ENCODE measurements at regions not wholly inside any gene's neighbourhood (a gene's known extent, or its start where the extent isn't known, plus 50 kb on each side); places are given as distances from the start of the nearest gene placed in this dataset.

GRCh38 chr16:5979905-5980550 lies 882.4 kb upstream of the EEF2KMT start:
- DNase-seq (ENCODE audit: low read depth, low spot score) = no peak
- POLR2A ChIA-PET = no interaction called here
- CTCF ChIA-PET = no interaction called here
- TF ChIP-seq CTCF (IDR thresholded peaks at IDR 0.05; ENCODE audit: insufficient read depth, low read length, missing control alignments) = no peak
- no peak overlapping the region for H3K4me3 ChIP-seq (ENCODE audit: low read depth, low read length)

DNA sequence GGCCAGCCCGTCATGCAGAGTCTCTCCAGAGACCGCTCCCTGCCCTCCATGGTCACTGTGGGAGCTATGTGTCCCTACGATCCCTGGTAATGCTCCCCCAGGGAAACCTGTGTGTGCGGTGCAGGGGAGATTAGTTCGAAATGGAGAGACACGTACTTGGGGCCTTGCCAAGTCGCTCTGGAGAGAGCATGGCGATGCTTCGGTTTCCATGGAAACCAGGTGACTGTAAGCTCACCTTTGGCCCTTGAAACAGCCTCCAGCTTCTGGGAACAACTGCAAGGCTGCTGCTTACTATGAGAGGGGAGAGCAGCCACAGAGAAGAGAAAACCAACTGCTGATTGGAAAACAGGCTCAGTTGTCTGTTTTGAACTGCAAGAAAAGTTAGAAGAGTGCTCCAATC lies 879.7 kb upstream of the EEF2KMT start:
- ChIA-PET CTCF (no interaction called here), POLR2A (interaction anchor here (0.6 kb wide), 1 partner anchor 789 kb away, joined by 3 read pairs; no protein-coding TSS in a partner anchor)
- TF ChIP-seq CTCF (IDR thresholded peaks at IDR 0.05; ENCODE audit: insufficient read depth, low read length, missing control alignments) = no peak
- no peak for DNase-seq (ENCODE audit: low read depth, low spot score)
- no peak overlapping the region for H3K4me3 ChIP-seq (ENCODE audit: low read depth, low read length)

GRCh38 chr16:5972747-5973146 lies 875.2 kb upstream of the EEF2KMT start:
- no peak for DNase-seq (ENCODE audit: low read depth, low spot score)
- no peak overlapping the region for H3K4me3 ChIP-seq (ENCODE audit: low read depth, low read length)
- TF ChIP-seq CTCF (IDR thresholded peaks at IDR 0.05; ENCODE audit: insufficient read depth, low read length, missing control alignments) = no peak
- POLR2A ChIA-PET = no interaction called here
- CTCF ChIA-PET = no interaction called here

- CTCF ChIA-PET = no interaction called here
- H3K4me3 ChIP-seq (ENCODE audit: low read depth, low read length) = no peak overlapping the region
- no peak for DNase-seq (ENCODE audit: low read depth, low spot score)
Observed at GRCh38 chr16:5971924-5972323, 874.3 kb upstream of the EEF2KMT start.

GRCh38 chr16:5971106-5971505 lies 873.5 kb upstream of the EEF2KMT start:
- no peak for TF ChIP-seq CTCF (IDR thresholded peaks at IDR 0.05; ENCODE audit: insufficient read depth, low read length, missing control alignments)
- no peak for DNase-seq (ENCODE audit: low read depth, low spot score)
- ChIA-PET POLR2A (no interaction called here), CTCF (no interaction called here)
- no peak overlapping the region for H3K4me3 ChIP-seq (ENCODE audit: low read depth, low read length)

More at GRCh38 chr16:5971924-5972323, 874.3 kb upstream of the EEF2KMT start:
- no peak for TF ChIP-seq CTCF (IDR thresholded peaks at IDR 0.05; ENCODE audit: insufficient read depth, low read length, missing control alignments)
- POLR2A ChIA-PET = no interaction called here

- no peak overlapping the region for H3K4me3 ChIP-seq (ENCODE audit: low read depth, low read length)
- no peak for DNase-seq (ENCODE audit: low read depth, low spot score)
- TF ChIP-seq CTCF (IDR thresholded peaks at IDR 0.05; ENCODE audit: insufficient read depth, low read length, missing control alignments) = no peak
- CTCF ChIA-PET = no interaction called here
- POLR2A ChIA-PET = no interaction called here
Observed at GRCh38 chr16:5966004-5966403, 868.4 kb upstream of the EEF2KMT start.

Measured in AG04449 (cell line).